GM18519 (cell line): ENCODE measurements at regions not wholly inside any gene's neighbourhood (a gene's known extent, or its start where the extent isn't known, plus 50 kb on each side); places are given as distances from the start of the nearest gene placed in this dataset.

Source experiments
- ATAC-seq: cut with Tn5 transposase; IDR thresholded peaks from one replicate; pipeline ENCODE4 v1.9.1; 2021; ENCODE audit warnings: mild to moderate bottlenecking, moderate library complexity; ENCODE audit not compliant: unreplicated experiment, low FRiP score

DNA sequence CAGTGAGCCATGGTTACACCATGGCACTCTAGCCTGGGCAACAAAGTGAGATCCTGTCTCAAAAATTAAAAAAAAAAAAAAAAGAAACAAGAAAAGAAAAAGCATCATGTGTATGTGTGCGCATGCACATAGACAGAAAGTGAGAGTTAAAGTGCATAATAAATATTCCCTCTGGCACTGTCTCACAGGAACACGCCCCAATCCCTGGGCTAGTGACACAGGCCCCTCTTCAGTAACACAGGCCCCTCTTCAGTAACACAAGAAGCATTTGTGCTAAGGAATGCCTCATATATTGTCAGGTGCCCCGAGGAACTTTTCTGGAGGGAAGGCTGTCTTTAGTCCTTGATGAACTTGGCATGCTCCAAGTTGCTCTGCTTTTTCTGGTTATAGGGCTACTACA is 57.5 kb downstream of the RPL27A start:
- ATAC-seq = no peak

DNA sequence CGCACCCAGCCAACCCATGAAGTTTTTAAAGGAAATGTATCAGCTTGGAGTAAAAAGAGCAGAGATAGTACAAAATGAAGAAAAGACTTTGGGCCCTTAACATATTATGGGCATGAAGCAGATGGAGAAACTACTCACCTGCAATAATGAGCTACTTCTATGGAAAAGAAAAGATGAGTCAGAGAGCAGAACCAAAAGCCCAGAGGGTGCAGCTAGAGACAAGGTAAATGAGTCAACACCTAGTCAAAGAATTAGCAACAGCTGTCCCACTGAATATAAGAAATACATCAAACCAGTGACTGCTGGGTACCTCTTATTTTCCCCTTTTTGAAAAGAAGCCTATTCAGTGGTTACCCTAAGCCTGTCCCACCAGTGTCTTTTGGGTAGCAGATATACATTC is 61.8 kb downstream of the RPL27A start:
- no peak for ATAC-seq

DNA sequence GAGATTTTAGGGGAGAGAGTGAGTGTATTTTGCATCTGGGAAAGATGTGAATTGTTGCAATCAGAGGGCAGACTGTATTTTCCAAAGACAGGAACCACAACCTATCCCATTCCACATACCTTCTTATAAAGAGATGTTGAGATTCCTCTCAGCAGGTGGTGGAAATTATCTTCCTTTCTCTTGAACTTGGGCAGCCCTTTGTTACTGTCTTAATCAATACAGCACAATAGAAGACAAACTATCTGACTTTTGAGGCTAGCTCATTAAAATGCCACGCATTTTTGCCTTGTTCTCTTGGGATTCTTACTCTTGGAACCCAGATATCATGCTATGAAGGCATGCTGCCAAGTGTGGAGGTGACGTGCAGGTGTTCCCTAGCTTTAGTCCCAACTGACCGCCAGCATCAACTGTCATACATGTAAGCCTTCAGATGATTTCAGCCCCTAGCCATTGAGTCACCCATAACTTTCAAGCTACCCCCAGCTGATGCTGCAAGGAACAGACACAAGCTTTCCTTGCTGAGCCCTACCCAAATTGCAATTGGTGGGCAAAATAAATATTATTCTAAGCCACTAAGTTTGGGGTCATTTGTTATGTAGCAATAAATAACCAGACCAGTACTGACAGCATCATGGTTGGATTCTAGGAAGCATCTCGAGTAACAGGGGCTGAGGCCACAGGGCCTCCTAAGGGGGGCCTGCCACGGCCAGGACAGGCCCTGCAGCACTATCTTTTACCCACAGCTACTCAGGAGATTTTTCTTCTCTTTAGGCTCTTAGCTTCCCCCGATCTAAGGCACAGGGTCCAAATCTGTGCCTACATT is 63.0 kb downstream of the RPL27A start:
- no peak for ATAC-seq

GRCh38 chr11:8746331-8746974 is 63.9 kb downstream of the RPL27A start:
- ATAC-seq = no peak

- no peak for ATAC-seq
These were observed 64.6 kb downstream of the RPL27A start for GRCh38 chr11:8747173-8747572.

- ATAC-seq = no peak
These were observed 65.7 kb downstream of the RPL27A start for GRCh38 chr11:8748317-8748716.

GRCh38 chr11:8749202-8749601 is 66.6 kb downstream of the RPL27A start:
- ATAC-seq = no peak

- no peak for ATAC-seq
These were observed 71.6 kb downstream of the RPL27A start for GRCh38 chr11:8754241-8754640.

GRCh38 chr11:8756201-8756600 is 73.6 kb downstream of the RPL27A start:
- ATAC-seq = no peak

GRCh38 chr11:8757047-8757446 is 74.5 kb downstream of the RPL27A start:
- ATAC-seq = no peak

- no peak for ATAC-seq
These were observed 74.9 kb downstream of the RPL27A start for GRCh38 chr11:8757533-8757932.

DNA sequence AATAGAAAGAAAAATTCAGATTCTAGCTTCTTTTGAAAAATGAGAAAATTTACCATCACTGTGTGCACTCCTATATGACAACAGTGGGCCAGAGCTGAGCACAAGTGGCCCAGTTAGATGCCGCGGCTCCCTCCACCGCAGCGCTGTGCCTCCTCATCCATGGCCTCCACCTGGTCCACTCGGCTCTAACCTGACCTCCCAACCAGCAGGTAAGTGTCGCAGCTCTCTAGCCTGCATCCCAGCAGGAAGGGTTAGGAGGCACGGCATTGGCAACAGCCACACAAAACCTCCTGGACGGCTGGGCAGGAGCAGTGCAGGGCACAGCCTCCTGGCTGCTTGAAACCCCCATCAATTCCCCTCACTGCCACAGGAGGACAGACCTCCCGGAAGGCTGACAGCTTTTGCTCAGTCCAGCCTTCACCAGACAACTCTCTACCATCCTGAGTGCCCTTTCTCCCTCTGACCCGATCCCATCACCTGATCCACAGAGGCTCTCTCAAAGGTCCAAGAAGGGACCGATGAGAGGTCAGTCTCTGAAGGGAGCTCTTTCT is 76.1 kb downstream of the RPL27A start:
- ATAC-seq = no peak

- ATAC-seq = no peak
These were observed 77.0 kb downstream of the RPL27A start for GRCh38 chr11:8759634-8760033.

- no peak for ATAC-seq
These were observed 78.3 kb downstream of the RPL27A start for GRCh38 chr11:8760896-8761295.

- ATAC-seq = no peak
These were observed 80.6 kb downstream of the RPL27A start for GRCh38 chr11:8763070-8763685.

DNA sequence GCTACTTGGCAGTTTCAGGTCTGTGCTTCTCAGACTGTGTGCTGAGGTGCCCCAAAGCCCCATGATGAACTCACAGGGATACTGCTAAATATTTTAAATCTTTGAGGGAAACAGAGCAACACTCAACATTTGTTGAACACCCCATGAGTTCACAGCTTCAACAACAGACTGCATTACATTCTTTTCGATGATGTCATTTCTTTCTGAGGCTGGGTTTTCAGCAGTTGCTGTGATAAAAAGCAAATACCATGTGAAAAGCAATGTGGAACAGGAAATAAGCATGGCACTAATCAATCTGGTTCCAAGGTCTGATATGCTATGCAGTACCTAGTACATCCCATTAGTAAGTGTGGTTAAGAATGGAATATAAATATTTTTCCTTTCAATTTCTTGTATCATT is 82.7 kb downstream of the RPL27A start:
- ATAC-seq = no peak

DNA sequence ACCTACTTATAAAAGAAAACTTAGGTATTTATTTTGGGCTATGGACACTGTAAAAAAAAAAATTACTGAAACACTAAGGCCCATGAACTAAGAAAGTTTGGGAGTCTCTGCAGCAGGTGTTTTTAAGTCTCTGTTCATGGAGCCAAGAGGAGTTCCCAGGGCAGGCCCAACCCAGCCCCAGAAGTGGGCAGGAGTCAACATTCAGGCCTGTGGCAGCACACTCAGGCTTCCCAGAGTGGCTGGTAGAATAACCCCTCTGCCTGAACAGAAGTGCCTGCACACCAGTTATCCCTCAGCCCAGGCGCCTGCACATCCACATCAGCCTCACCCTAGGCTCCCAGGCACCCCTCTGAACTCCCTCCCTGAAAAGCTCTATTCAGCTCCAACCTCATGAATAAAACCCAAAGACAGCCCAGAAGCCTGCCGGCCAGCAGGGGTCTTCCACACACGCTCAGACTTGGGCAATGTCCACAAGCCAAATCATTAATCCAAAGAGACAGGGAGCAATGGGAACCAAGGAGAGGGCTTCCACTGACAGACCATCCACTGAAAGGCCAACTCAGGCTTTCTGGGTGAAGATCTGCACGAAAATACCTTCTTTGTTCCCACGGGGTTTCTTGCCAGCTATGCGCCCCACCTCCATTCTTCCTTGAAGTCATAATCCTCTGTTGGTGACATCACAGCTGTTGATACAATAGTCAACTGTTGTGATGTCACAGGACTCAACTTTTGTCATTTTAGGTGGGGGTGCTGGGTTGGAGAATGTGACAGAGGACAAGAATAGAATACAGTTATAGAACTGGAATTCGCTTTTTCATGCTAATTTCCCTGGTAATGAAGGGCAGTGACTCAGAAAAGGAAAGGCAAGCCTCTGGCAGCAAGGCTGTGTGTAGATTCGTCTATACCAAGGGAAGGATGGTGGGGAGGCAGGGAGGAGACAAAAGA is 83.7 kb downstream of the RPL27A start:
- no peak for ATAC-seq

DNA sequence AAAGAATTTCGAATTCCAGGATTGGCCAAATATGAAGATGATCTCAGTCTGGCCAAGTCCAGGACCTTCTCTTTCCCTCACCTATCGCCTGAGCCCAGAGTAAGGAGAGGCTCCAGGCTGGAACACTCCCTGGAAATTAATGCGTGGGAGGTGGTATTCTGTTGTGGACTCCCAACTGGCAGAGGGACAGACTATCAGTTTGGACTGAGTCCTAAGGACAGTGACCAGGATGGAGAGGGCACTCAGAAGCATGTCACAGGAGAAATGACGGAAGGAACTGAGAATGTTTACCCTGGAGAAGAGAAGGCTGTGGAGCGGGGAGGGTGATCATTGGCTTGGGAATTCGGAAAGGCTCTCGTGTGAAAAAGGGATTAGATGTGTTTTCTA is 84.4 kb downstream of the RPL27A start:
- ATAC-seq = no peak

DNA sequence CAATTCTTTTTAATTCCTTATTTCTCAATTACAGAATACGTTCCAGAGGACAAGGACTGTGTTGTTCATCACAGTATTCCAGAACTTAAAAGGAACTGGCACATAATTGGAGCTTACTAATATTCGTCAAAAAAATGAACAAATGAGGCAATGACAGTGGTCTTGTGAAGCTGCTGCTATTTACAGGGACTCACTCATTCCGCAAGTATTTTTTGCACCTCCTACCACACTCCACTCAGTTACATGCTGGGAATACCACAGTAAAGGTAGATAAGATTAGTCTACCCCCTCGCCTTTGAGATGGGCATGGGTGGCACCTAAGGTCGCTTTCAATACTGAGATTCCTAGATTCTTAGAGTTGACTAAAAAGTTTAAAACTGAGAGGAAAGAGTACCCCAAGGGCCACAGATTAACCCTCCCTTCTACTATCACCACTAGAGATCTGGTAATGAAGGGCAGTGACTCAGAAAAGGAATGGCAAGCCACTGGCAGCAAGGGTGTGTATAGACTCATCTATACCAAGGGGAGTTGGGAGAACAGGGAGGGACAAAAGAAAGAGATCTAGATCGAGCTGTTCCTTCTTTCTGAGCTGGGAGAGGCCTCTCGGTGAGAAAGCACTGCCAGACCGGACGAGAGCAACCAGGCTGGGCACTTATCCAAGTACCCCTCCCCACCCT is 85.0 kb downstream of the RPL27A start:
- ATAC-seq = no peak
